PC-9 (cell line): ENCODE measurements at regions not wholly inside any gene's neighbourhood (a gene's known extent, or its start where the extent isn't known, plus 50 kb on each side); places are given as distances from the start of the nearest gene placed in this dataset.

Experiments used
- BruUV-seq: library from RNA; stranded (reverse); fragments of 400-500 nt; replicated peaks from 2 replicates; lab custom pipeline; 2021; lab: Mats Ljungman, UMichigan
- CTCF ChIA-PET: fragments of 300-600 bp; sonication (Branson Sonifier 250); formaldehyde crosslinking; loops from one replicate; lab custom pipeline; 2022; ENCODE audit warnings: antibody characterized with exemption; lab: Charles Lee
- POLR2A ChIA-PET: fragments of 300-600 bp; sonication (Branson Sonifier 250); formaldehyde crosslinking; loops from one replicate; lab custom pipeline; 2022; ENCODE audit warnings: antibody characterized with exemption; ENCODE audit not compliant: unreplicated experiment; lab: Charles Lee
- DNase-seq, 2 experiments: peaks; one replicate each; pipeline versions ENCODE4 v3.0.0 to v3.0.0-alpha.2; 2015 to 2022; ENCODE audit warnings: mixed read lengths in 1 of 2
- H2AFZ ChIP-seq: fragments of 200-600 bp; sonication (generic); 2 replicates; pipeline ENCODE4 v1.8.1; 2017; ENCODE audit warnings: antibody characterized with exemption
- H3F3A ChIP-seq: fragments of 200-600 bp; sonication (generic); 2 replicates; pipeline ENCODE4 v1.8.1; 2017; ENCODE audit warnings: antibody characterized with exemption, mild to moderate bottlenecking, low read depth; ENCODE audit not compliant: insufficient read depth
- H3K27ac ChIP-seq: fragments of 200-600 bp; sonication (generic); 2 replicates; pipeline ENCODE4 v1.6.1; 2016; ENCODE audit warnings: mixed run types
- H3K27me3 ChIP-seq: fragments of 200-600 bp; sonication (generic); 2 replicates; pipeline ENCODE4 v1.6.1; 2016; ENCODE audit warnings: low read depth, mixed run types; ENCODE audit not compliant: insufficient read depth
- H3K36me3 ChIP-seq: fragments of 200-600 bp; sonication (generic); 2 replicates; pipeline ENCODE4 v1.6.1; 2016; ENCODE audit warnings: low read depth, mixed run types
- H3K4me1 ChIP-seq: fragments of 200-600 bp; sonication (generic); replicated peaks from 2 replicates; pipeline ENCODE4 v1.6.1; 2016; ENCODE audit warnings: mixed run types; ENCODE audit not compliant: insufficient read depth
- H3K4me2 ChIP-seq: fragments of 200-600 bp; sonication (generic); 2 replicates; pipeline ENCODE4 v1.6.1; 2017; ENCODE audit warnings: mixed run types
- H3K4me3 ChIP-seq: fragments of 200-600 bp; sonication (generic); 2 replicates; pipeline ENCODE4 v1.6.1; 2016; ENCODE audit warnings: mixed run types
- H3K79me2 ChIP-seq: fragments of 200-600 bp; sonication (generic); 2 replicates; pipeline ENCODE4 v1.6.1; 2017; ENCODE audit warnings: low read depth, mixed run types
- H3K9me2 ChIP-seq: fragments of 200-600 bp; sonication (generic); 2 replicates; pipeline ENCODE4 v1.8.1; 2017; ENCODE audit warnings: mild to moderate bottlenecking; ENCODE audit not compliant: insufficient read depth
- H3K9me3 ChIP-seq: fragments of 200-600 bp; sonication (generic); 2 replicates; pipeline ENCODE4 v1.8.1; 2016; ENCODE audit warnings: low read depth; ENCODE audit not compliant: insufficient read depth
- H4K20me1 ChIP-seq: fragments of 200-600 bp; sonication (generic); 2 replicates; pipeline ENCODE4 v1.8.1; 2017; ENCODE audit not compliant: insufficient read depth
- CTCF ChIP-seq: fragments of 200-600 bp; sonication (generic); conservative IDR thresholded peaks from 2 replicates; pipeline ENCODE4 v1.6.1; 2017; ENCODE audit warnings: mixed run types, antibody characterized with exemption, mild to moderate bottlenecking, moderate library complexity
- EZH2 ChIP-seq: fragments of 200-600 bp; sonication (generic); IDR thresholded peaks from 2 replicates; pipeline ENCODE4 v1.8.0; 2017; ENCODE audit warnings: antibody characterized with exemption, low read depth
- intact Hi-C: fragments of 100-400 bp; cut with micrococcal nuclease; formaldehyde crosslinking; loops from one replicate; pipeline ENCODE4 v1.10.0; 2022; ENCODE audit not compliant: unreplicated experiment

- TF ChIP-seq EZH2, result no peak
- POLR2A ChIA-PET, result no interaction called here
- Histone ChIP-seq H3K4me1 (no peaks in the 10 kb centered on the region), H3K4me3 (no peak overlapping the region), H3K79me2 (no peaks in the 10 kb centered on the region), H3K27me3 (no peaks in the 10 kb centered on the region), H3K4me2 (no peak overlapping the region), H2AFZ (no peak overlapping the region), H3F3A (no peaks in the 10 kb centered on the region), H3K27ac (no peak overlapping the region), H3K9me2 (no peaks in the 10 kb centered on the region), H4K20me1 (no peaks in the 10 kb centered on the region), H3K36me3 (no peaks in the 10 kb centered on the region), H3K9me3 (no peaks in the 10 kb centered on the region)
- intact Hi-C loops, result loop anchor here (10.0 kb wide), 2 partner anchors 294 to 354 kb away; no protein-coding TSS in a partner anchor
- DNase-seq, result no peak
- BruUV-seq, result no TSS peak
- CTCF ChIA-PET, result no interaction called here
Measured at GRCh38 chr9:108768744-108769143, 87.0 kb downstream of the ACTL7B start.

- H3K36me3 ChIP-seq, result no peaks in the 10 kb centered on the region
- H4K20me1 ChIP-seq, result no peaks in the 10 kb centered on the region
- no peaks in the 10 kb centered on the region for H3K4me1 ChIP-seq
- intact Hi-C loops, result loop anchor here (10.0 kb wide), 2 partner anchors 292 to 352 kb away; no protein-coding TSS in a partner anchor
- no peak overlapping the region for H3K4me2 ChIP-seq
- no peak overlapping the region for H2AFZ ChIP-seq
- TF ChIP-seq EZH2 (no peak), CTCF (no peak)
- no peaks in the 10 kb centered on the region for H3K9me2 ChIP-seq
- CTCF ChIA-PET, result interaction anchor here (0.6 kb wide), 1 partner anchor 63 kb away, joined by 3 read pairs; no protein-coding TSS in a partner anchor
- POLR2A ChIA-PET, result no interaction called here
- no peaks in the 10 kb centered on the region for H3K79me2 ChIP-seq
- DNase-seq, result peak in 1 of 2 experiments; percentile 7
- no TSS peak for BruUV-seq
- H3K27me3 ChIP-seq, result no peaks in the 10 kb centered on the region
- no peaks in the 10 kb centered on the region for H3K9me3 ChIP-seq
- H3K27ac ChIP-seq, result no peak overlapping the region
- no peaks in the 10 kb centered on the region for H3F3A ChIP-seq
- H3K4me3 ChIP-seq, result no peak overlapping the region
Measured at GRCh38 chr9:108766626-108767161, 89.1 kb downstream of the ACTL7B start.

GRCh38 chr9:108765265-108765664 is 90.5 kb downstream of the ACTL7B start:
- no peaks in the 10 kb centered on the region for H3K9me3 ChIP-seq
- ChIA-PET CTCF (no interaction called here), POLR2A (no interaction called here)
- no peaks in the 10 kb centered on the region for H3K79me2 ChIP-seq
- H4K20me1 ChIP-seq, result no peaks in the 10 kb centered on the region
- H3K9me2 ChIP-seq, result no peaks in the 10 kb centered on the region
- no peak for TF ChIP-seq EZH2
- no peak for TF ChIP-seq CTCF
- no peaks in the 10 kb centered on the region for H3K4me1 ChIP-seq
- H3K27me3 ChIP-seq, result no peaks in the 10 kb centered on the region
- no peak overlapping the region for H2AFZ ChIP-seq
- H3K36me3 ChIP-seq, result no peaks in the 10 kb centered on the region
- no peak overlapping the region for H3K4me2 ChIP-seq
- DNase-seq, result no peak
- H3F3A ChIP-seq, result no peaks in the 10 kb centered on the region
- intact Hi-C loops, result loop anchor here (10.0 kb wide), 2 partner anchors 290 to 350 kb away; no protein-coding TSS in a partner anchor
- no TSS peak for BruUV-seq
- no peak overlapping the region for H3K27ac ChIP-seq
- no peak overlapping the region for H3K4me3 ChIP-seq
